GM12874 (cell line): ENCODE measurements at regions not wholly inside any gene's neighbourhood (a gene's known extent, or its start where the extent isn't known, plus 50 kb on each side); places are given as distances from the start of the nearest gene placed in this dataset.

Experiments used
- TF ChIP-seq, protein P1 (sequence below): IDR thresholded peaks from 2 replicates; pipeline ENCODE4 v1.5.1; 2011; ENCODE audit warnings: low read depth, mild to moderate bottlenecking, control low read depth, low read length, moderate library complexity; ENCODE audit not compliant: insufficient read depth

DNA sequence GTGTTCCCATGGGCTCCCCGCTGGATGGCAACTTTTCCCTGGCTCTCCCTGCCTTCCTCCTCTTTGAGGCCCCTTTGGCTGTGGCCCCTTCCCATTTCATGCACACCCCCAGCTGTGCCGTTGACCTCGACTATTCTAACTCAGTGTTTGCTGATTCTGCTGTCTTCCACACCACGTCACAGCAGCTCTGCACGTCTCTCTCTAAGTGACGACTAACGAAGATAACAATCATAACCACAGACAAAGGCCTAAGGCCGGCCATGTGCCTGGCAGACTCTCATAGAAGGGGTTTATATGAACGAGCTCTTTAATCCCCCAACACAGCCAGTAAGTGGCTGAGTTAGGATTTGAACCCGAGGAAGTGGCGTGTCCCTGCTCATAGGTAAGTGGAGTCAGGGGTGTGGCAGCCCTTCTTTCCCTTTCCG lies 151.5 kb upstream of the SHH start:
- TF ChIP-seq, protein P1, sequence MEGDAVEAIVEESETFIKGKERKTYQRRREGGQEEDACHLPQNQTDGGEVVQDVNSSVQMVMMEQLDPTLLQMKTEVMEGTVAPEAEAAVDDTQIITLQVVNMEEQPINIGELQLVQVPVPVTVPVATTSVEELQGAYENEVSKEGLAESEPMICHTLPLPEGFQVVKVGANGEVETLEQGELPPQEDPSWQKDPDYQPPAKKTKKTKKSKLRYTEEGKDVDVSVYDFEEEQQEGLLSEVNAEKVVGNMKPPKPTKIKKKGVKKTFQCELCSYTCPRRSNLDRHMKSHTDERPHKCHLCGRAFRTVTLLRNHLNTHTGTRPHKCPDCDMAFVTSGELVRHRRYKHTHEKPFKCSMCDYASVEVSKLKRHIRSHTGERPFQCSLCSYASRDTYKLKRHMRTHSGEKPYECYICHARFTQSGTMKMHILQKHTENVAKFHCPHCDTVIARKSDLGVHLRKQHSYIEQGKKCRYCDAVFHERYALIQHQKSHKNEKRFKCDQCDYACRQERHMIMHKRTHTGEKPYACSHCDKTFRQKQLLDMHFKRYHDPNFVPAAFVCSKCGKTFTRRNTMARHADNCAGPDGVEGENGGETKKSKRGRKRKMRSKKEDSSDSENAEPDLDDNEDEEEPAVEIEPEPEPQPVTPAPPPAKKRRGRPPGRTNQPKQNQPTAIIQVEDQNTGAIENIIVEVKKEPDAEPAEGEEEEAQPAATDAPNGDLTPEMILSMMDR: no peak

- TF ChIP-seq, protein P1: no peak
Measured at GRCh38 chr7:155963356-155963755, 151.1 kb upstream of the SHH start.

- TF ChIP-seq, protein P1: no peak
Measured at GRCh38 chr7:155962968-155963300, 150.7 kb upstream of the SHH start.

DNA sequence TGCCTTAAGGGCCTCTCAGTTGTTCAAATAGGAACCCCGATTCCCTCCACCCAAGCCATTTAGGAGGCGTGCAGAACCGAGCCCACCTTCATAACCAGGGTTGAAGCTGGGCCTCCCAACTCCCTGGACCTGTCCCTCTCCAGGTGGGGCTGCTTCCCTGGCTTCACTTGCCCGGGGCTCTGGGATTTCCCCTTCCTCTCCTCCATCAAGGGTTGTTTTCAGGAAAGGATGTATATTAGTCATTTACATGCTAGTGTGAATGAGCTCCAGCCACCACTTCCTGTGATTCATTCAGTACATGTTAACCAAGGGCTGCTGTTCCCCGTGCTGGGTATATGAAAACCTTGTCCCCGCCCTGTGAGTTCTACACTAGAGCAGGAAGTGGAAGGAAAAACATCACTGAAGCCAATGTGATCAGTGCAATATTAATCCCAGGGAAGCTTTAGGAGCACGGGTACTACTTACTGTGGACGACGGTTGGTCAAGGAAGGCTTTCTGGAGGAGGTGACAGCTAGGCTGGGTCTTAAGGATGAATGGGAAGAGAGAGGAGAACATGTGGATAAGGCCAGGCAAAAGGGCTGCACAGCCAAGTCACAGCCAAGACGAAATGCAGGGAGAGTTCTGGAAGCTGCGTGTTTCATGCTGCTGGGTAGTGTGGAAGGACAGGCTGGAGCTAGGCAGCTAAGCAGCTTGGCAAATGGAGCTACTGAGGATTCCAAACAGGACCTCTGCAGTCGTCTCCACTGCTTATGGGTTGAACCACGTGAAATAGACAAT lies 150.1 kb upstream of the SHH start:
- TF ChIP-seq, protein P1: no peak

DNA sequence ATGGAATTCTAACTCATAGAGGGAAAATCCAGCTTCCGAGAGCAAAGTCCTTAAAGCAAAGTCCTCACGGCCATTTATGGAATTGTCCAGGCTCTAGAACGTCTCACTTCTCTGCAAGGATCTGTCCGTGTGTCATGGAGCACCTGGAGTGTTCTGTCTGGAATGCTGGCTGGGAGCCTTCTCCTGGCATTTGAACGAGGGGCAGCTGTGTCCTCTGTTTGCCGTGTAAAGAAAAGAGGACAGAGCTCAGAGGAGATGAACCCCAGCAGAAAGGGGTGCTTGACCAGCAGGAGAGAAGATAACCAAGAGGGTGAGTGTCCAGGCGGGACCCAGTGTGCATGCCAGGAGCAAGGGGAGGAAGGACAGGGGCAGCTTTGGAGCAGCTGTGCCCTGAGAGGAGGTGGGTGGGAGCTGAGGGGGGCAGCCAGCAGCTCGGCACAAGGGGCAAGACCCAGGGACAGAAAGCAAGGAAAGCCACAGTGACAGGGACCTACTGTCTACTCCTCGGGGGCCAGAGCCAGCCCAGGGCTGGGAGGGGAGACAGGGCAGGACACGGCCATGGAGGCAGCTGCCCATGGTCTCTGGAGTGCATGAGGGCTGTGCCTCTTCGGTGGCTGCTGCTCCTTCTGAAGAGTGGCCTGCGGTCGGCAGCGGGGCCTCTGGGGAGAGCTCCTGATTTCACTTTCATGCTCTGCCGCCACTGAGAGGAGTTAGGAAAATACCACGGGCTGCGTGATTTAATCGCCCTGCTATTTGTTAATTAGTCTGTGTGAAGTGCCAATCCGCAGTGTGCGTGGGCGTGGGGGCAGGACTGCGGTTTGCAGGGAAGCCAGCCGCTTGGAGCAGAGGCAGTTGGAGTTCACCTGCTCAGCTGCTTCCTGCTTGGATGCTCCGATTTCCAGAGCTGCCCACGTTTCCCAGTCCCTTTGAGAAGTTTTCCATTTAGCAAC lies 149.3 kb upstream of the SHH start:
- TF ChIP-seq, protein P1: no peak

DNA sequence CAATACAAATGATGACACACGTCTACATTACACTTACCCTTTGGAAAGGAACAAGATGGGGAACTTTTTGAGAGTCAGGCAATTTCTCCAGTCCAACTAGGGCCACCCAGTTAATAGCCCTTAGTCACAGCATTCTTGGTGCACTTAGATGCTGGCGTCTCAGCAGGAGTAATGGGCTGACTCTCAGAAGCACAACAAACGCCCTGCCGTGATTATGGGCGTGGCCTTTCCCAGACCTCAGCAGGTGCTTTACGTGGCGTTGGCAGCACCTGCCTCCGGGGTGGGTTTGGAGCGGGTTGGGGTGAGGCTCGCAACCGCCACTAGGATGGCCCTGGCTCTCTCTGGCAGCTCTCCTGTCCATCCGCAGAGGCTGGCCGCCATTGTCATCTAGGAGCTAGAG lies 147.6 kb upstream of the SHH start:
- TF ChIP-seq, protein P1: no peak

DNA sequence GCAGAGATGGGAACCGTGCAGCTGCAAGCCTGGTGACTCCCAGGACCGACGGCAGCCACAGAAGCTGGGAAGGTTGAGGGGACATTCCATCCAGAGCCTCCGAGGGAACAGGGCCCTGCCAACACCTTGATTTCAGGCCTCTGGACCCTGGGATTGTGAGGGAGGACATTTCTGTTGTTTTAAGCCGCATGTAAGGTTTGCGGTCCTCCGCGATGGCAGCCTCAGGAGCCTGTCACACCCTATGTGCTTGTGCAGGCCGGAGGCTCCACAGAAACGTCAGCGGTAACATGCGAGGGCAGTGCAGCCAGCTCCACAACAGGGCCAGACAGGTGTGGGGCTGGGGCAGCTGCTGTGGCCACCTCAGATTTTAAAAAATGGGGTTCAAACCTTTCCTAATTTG lies 144.7 kb upstream of the SHH start:
- TF ChIP-seq, protein P1: no peak
